ENCODE measurements at regions not wholly inside any gene's neighbourhood (a gene's known extent, or its start where the extent isn't known, plus 50 kb on each side); places are given as distances from the start of the nearest gene placed in this dataset.

DNA sequence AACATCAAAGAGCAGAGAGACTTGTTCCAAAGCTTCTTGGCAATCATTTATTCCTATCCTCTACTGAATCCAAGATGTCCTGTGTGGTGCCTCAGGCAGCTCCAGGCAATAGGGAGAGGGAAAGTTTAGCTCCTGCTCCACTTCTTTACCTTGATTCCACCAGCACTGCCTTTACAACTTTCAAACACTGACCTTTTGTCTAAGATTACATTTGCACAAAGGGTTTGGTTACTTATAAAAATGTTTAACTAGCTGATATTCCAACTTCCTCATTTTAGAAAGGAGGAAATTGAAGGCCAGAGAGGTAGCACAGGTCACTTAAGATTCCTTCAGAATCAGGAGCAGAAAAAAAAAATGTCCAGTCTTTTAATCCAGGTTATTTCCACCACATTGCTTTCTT, 192.7 kb downstream of the BTG1 start:
- H3K4me3 ChIP-seq (ENCODE audit: low read length): no peak overlapping the region
- no peak overlapping the region for H3K27ac ChIP-seq (ENCODE audit: low read length)
- H3K4me1 ChIP-seq (ENCODE audit: control insufficient read depth, low read depth, low read length): no peaks in the 10 kb centered on the region
- no peaks in the 10 kb centered on the region for H3K36me3 ChIP-seq (ENCODE audit: control insufficient read depth, low read depth, low read length)
- no peaks in the 10 kb centered on the region for H3K27me3 ChIP-seq (ENCODE audit: control insufficient read depth, insufficient read depth, low read length)
- no peaks in the 10 kb centered on the region for H3K9me3 ChIP-seq (ENCODE audit: control insufficient read depth, low read depth, low read length)
- no peak overlapping the region for H3K9ac ChIP-seq (ENCODE audit: low read length)

DNA sequence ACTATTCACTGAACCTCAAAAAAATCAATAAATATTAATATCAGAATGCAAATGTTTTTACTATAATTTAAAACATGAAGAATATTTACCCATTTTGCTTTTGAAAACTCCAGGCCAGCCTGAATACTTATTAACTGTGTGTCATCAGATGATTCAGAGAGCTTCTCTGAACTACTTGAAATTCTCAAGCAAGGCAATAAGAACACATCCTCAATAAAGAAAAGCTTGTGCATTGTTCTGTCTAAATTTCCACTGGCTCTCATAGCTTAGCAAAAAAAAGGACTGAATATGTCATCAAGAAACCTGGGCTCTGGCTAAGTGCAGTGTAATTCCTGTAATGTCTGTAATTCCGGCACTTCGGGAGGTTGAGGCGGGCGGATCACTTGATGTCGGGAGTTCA, 194.1 kb downstream of the BTG1 start:
- Histone ChIP-seq H3K27me3 (ENCODE audit: control insufficient read depth, insufficient read depth, low read length) (no peaks in the 10 kb centered on the region), H3K36me3 (ENCODE audit: control insufficient read depth, low read depth, low read length) (no peaks in the 10 kb centered on the region), H3K9me3 (ENCODE audit: control insufficient read depth, low read depth, low read length) (no peaks in the 10 kb centered on the region), H3K4me1 (ENCODE audit: control insufficient read depth, low read depth, low read length) (no peaks in the 10 kb centered on the region), H3K9ac (ENCODE audit: low read length) (no peak overlapping the region), H3K27ac (ENCODE audit: low read length) (no peak overlapping the region), H3K4me3 (ENCODE audit: low read length) (no peak overlapping the region)

DNA sequence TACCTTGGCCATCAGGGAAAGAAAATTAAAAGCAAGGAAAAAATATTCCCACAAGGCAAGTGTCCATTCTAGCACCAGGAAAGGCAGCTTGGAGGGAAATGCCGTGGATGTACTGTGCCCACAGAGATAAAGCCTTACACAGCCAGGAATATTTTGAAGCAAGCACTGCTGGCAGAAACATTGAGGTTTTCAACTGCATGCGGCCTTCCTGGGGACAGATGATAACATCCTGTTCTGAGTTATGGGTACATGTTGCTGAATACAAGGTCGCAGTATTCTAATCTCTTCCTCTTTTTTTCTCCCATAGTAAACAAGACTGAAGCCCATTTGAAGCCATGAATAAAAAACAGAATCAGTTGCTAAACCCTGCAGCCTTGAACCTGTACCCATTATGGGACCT, 197.1 kb downstream of the BTG1 start:
- Histone ChIP-seq H3K27me3 (ENCODE audit: control insufficient read depth, insufficient read depth, low read length) (no peaks in the 10 kb centered on the region), H3K4me1 (ENCODE audit: control insufficient read depth, low read depth, low read length) (no peaks in the 10 kb centered on the region), H3K9ac (ENCODE audit: low read length) (no peak overlapping the region), H3K4me3 (ENCODE audit: low read length) (no peak overlapping the region), H3K9me3 (ENCODE audit: control insufficient read depth, low read depth, low read length) (no peaks in the 10 kb centered on the region), H3K27ac (ENCODE audit: low read length) (no peak overlapping the region), H3K36me3 (ENCODE audit: control insufficient read depth, low read depth, low read length) (no peaks in the 10 kb centered on the region)

DNA sequence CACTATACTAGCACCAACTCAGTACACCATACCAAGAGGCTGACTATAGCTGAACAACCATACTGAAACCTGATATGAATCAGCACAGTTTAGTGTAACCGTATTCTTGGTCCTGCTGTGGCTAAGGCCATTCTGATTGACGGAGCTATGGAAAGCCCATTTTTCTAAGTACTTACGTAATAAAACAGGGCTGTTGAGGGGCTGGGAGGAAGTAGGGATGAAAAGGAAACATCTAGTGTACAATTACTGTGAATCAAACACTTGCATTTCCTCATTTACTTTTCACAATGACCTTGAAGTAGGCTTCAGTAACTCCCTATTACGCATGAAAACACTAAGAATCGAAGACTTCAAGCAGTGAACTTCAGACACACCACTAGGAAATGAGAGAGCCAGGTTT, 198.2 kb downstream of the BTG1 start:
- no peak overlapping the region for H3K4me3 ChIP-seq (ENCODE audit: low read length)
- no peaks in the 10 kb centered on the region for H3K4me1 ChIP-seq (ENCODE audit: control insufficient read depth, low read depth, low read length)
- H3K27me3 ChIP-seq (ENCODE audit: control insufficient read depth, insufficient read depth, low read length): no peaks in the 10 kb centered on the region
- H3K9ac ChIP-seq (ENCODE audit: low read length): no peak overlapping the region
- H3K9me3 ChIP-seq (ENCODE audit: control insufficient read depth, low read depth, low read length): no peaks in the 10 kb centered on the region
- H3K27ac ChIP-seq (ENCODE audit: low read length): no peak overlapping the region
- H3K36me3 ChIP-seq (ENCODE audit: control insufficient read depth, low read depth, low read length): no peaks in the 10 kb centered on the region

DNA sequence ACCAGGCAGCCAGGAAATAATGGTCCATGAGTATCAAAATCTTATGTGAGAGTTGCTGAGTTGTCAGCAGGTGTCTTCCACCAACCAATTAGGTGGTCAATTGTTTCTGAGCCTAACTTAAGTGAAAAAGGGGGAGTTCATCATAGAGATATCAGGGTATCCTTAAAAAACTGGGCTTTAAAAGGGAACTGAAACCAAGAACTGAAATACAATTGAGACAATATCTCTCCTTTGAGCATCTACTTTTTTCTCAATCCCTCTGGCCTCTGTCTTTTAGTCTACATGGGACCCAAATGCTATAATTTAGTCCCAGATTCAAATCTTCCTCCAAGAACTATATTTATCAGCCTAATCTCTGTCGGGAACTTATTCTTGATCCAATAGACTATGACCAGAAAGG, 201.0 kb downstream of the BTG1 start:
- H3K9me3 ChIP-seq (ENCODE audit: control insufficient read depth, low read depth, low read length): no peaks in the 10 kb centered on the region
- H3K36me3 ChIP-seq (ENCODE audit: control insufficient read depth, low read depth, low read length): no peaks in the 10 kb centered on the region
- no peaks in the 10 kb centered on the region for H3K27me3 ChIP-seq (ENCODE audit: control insufficient read depth, insufficient read depth, low read length)
- H3K27ac ChIP-seq (ENCODE audit: low read length): no peak overlapping the region
- no peaks in the 10 kb centered on the region for H3K4me1 ChIP-seq (ENCODE audit: control insufficient read depth, low read depth, low read length)
- no peak overlapping the region for H3K4me3 ChIP-seq (ENCODE audit: low read length)
- no peak overlapping the region for H3K9ac ChIP-seq (ENCODE audit: low read length)

DNA sequence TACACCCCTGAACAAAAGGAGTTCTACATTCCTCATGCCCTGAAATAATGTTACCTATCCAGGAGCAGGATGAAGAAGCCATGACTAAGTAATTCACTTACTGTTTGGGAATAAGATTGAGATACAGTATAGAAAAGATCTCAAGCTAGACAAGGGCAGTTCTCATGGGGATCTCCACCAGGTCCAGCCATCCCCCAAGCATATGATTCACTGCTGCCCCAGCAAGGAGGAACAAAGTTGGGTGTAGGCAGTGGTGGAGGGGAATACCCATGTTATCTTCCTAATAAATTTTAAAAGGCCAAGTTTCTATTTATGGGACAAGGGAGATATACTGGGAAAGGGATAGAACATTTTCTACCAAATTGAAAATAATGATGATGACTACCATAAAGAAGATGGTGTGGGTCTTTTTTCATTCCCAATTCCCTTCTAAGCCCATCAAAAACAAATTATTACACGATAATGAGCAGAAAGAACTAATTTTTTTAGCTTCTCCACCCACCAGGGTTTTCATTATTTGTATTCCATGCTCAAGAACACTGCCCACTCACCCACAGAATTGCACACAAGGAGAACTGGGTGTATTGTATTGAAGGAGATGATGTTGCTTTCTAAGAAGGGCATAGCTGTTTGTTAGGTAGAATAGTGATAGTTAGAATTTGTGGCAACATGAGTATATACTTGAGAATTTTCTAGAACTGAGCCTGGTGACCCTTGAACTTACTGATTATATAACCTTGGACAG, 204.6 kb downstream of the BTG1 start:
- H3K27me3 ChIP-seq (ENCODE audit: control insufficient read depth, insufficient read depth, low read length): no peaks in the 10 kb centered on the region
- H3K4me3 ChIP-seq (ENCODE audit: low read length): no peak overlapping the region
- no peak overlapping the region for H3K9ac ChIP-seq (ENCODE audit: low read length)
- no peaks in the 10 kb centered on the region for H3K4me1 ChIP-seq (ENCODE audit: control insufficient read depth, low read depth, low read length)
- no peaks in the 10 kb centered on the region for H3K36me3 ChIP-seq (ENCODE audit: control insufficient read depth, low read depth, low read length)
- no peak overlapping the region for H3K27ac ChIP-seq (ENCODE audit: low read length)
- no peaks in the 10 kb centered on the region for H3K9me3 ChIP-seq (ENCODE audit: control insufficient read depth, low read depth, low read length)

DNA sequence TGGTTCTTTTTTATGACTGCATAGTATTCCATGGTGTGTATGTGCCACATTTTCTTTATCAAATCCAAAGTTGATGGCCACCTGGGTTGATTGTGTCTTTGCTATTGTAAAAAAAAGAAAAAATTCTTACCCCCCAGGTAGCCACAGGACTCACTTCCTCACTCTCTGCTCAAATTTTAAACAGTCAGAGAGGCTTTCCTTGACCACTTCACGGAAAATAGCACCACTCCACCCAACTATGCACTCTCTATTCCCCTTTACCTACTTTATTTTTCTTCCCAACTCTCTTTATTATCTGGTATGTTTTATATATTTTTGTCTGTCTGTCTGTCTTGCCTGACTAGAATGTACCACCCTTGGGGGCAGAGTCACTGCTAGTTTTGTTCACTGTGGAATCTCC, 205.3 kb downstream of the BTG1 start:
- Histone ChIP-seq H3K27me3 (ENCODE audit: control insufficient read depth, insufficient read depth, low read length) (no peaks in the 10 kb centered on the region), H3K4me1 (ENCODE audit: control insufficient read depth, low read depth, low read length) (no peaks in the 10 kb centered on the region), H3K27ac (ENCODE audit: low read length) (no peak overlapping the region), H3K9ac (ENCODE audit: low read length) (no peak overlapping the region), H3K36me3 (ENCODE audit: control insufficient read depth, low read depth, low read length) (no peaks in the 10 kb centered on the region), H3K9me3 (ENCODE audit: control insufficient read depth, low read depth, low read length) (no peaks in the 10 kb centered on the region), H3K4me3 (ENCODE audit: low read length) (no peak overlapping the region)

DNA sequence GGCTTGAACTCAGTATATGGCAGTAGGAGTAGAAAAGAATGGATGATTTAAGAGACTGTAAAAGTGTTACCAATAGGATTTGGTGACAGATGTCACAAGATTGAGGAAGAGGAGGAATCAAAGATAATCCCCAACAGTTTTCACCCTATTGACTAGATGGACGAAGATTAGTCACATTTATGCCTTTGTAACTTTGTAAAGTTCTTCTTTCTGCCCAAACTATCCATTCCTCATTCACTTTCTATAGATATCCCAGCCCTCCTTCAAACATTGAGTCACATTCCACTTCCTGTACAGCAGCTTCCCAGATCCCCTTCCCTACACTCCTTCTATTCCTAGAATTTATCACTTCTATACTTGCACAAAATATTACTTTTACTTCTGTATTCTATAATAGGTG, 207.9 kb downstream of the BTG1 start:
- Histone ChIP-seq H3K27me3 (ENCODE audit: control insufficient read depth, insufficient read depth, low read length) (no peaks in the 10 kb centered on the region), H3K9ac (ENCODE audit: low read length) (no peak overlapping the region), H3K4me3 (ENCODE audit: low read length) (no peak overlapping the region), H3K27ac (ENCODE audit: low read length) (no peak overlapping the region), H3K9me3 (ENCODE audit: control insufficient read depth, low read depth, low read length) (no peaks in the 10 kb centered on the region), H3K36me3 (ENCODE audit: control insufficient read depth, low read depth, low read length) (no peaks in the 10 kb centered on the region), H3K4me1 (ENCODE audit: control insufficient read depth, low read depth, low read length) (no peaks in the 10 kb centered on the region)

DNA sequence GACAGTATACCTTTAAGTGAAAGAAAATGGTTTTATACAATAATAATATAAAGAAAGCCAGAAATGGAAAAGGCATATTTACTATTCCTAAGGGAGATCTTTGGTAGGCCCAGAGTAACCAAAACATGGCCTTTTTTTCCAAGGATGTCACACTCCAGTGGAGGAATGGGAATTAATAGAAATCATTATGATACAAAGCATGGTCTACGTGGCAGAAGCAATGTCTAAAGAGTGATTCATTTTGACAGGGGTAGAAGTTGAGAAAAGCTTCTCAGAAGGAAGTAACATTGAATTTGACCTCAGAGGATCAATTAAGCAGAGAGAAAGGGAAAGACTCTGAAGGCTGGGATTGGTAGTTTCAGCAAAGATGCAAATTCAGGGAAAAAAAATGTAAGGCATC, 208.6 kb downstream of the BTG1 start:
- H3K36me3 ChIP-seq (ENCODE audit: control insufficient read depth, low read depth, low read length): no peaks in the 10 kb centered on the region
- H3K27ac ChIP-seq (ENCODE audit: low read length): no peak overlapping the region
- no peak overlapping the region for H3K4me3 ChIP-seq (ENCODE audit: low read length)
- no peak overlapping the region for H3K9ac ChIP-seq (ENCODE audit: low read length)
- H3K9me3 ChIP-seq (ENCODE audit: control insufficient read depth, low read depth, low read length): no peaks in the 10 kb centered on the region
- no peaks in the 10 kb centered on the region for H3K4me1 ChIP-seq (ENCODE audit: control insufficient read depth, low read depth, low read length)
- no peaks in the 10 kb centered on the region for H3K27me3 ChIP-seq (ENCODE audit: control insufficient read depth, insufficient read depth, low read length)

DNA sequence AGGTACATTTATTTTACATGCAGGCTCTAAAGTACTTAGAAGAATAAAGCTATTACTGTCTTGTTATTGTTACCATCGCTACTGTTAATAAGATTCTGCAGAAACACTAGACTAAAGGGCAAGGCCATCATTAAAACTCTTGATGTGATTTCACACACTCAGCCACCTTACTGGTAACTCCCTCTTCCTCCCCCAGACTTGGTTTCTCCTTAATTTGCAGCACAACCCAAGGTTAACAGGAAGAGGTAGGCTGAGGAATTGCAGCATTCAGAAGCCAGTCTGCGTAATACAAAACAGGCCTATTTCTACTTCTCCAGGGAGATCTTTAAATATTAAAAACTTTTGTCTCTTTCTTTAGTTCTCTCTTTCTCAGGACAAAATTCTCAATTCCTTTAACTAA, 210.3 kb downstream of the BTG1 start:
- Histone ChIP-seq H3K4me3 (ENCODE audit: low read length) (no peak overlapping the region), H3K4me1 (ENCODE audit: control insufficient read depth, low read depth, low read length) (no peaks in the 10 kb centered on the region), H3K36me3 (ENCODE audit: control insufficient read depth, low read depth, low read length) (no peaks in the 10 kb centered on the region), H3K9ac (ENCODE audit: low read length) (no peak overlapping the region), H3K27me3 (ENCODE audit: control insufficient read depth, insufficient read depth, low read length) (no peaks in the 10 kb centered on the region), H3K27ac (ENCODE audit: low read length) (no peak overlapping the region), H3K9me3 (ENCODE audit: control insufficient read depth, low read depth, low read length) (no peaks in the 10 kb centered on the region)

DNA sequence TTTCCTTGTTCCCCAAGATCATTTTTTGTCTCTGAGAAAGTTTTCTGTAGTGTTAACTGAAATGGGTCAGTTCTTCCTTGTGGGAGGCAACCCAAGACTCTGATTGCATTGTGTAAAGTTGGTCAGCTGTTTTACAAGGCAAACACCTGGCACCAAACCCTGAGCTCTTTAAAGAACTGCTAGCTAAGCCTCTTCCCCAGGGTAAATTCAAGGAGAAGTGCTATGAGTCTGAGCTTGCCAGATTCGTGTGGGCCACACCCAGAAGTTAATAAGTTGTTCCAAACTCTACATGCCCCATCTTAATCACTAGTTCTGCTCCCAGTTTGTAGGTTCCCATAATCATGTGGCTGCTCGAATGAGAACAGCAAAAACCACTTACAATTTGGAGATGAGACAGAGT, 214.5 kb downstream of the BTG1 start:
- Histone ChIP-seq H3K4me3 (ENCODE audit: low read length) (no peak overlapping the region), H3K9me3 (ENCODE audit: control insufficient read depth, low read depth, low read length) (no peaks in the 10 kb centered on the region), H3K36me3 (ENCODE audit: control insufficient read depth, low read depth, low read length) (no peaks in the 10 kb centered on the region), H3K27ac (ENCODE audit: low read length) (no peak overlapping the region), H3K27me3 (ENCODE audit: control insufficient read depth, insufficient read depth, low read length) (no peaks in the 10 kb centered on the region), H3K9ac (ENCODE audit: low read length) (no peak overlapping the region), H3K4me1 (ENCODE audit: control insufficient read depth, low read depth, low read length) (no peaks in the 10 kb centered on the region)

DNA sequence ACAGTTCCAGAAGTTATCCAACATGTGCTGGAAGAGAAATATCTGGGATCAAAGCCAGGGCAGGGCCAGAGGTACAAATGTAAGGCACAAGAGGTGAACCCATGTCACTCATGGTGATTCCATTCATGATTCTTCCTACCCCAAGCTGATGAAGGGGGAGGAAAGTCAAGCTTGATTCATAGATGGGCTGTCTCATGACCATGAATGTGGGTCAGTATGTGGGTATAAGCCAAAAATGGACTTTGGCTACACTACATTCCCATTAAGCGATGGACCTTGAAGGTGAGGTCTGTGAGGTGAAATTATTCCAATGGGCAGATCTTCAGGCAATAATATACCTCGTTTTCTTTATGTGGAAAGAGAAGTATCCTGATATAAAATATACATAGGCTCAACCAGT, 217.1 kb downstream of the BTG1 start:
- Histone ChIP-seq H3K9ac (ENCODE audit: low read length) (no peak overlapping the region), H3K4me1 (ENCODE audit: control insufficient read depth, low read depth, low read length) (no peaks in the 10 kb centered on the region), H3K4me3 (ENCODE audit: low read length) (no peak overlapping the region), H3K36me3 (ENCODE audit: control insufficient read depth, low read depth, low read length) (no peaks in the 10 kb centered on the region), H3K27ac (ENCODE audit: low read length) (no peak overlapping the region), H3K27me3 (ENCODE audit: control insufficient read depth, insufficient read depth, low read length) (no peaks in the 10 kb centered on the region), H3K9me3 (ENCODE audit: control insufficient read depth, low read depth, low read length) (no peaks in the 10 kb centered on the region)
